HCT116 (cell line): ENCODE measurements at regions not wholly inside any gene's neighbourhood (a gene's known extent, or its start where the extent isn't known, plus 50 kb on each side); places are given as distances from the start of the nearest gene placed in this dataset.
A peak's percentile ranks its signal among the peaks of the same experiment; 100 is the strongest.

Source experiments
- ATAC-seq: fragments of 200-7000 bp; cut with Tn5 transposase; 2 replicates; pipeline ENCODE4 v1.9.1; 2020; ENCODE audit warnings: mild to moderate bottlenecking, moderate library complexity
- BruUV-seq: library from RNA; stranded (reverse); fragments of 400-500 nt; replicated peaks from 2 replicates; lab custom pipeline; 2021; lab: Mats Ljungman, UMichigan
- CTCF ChIA-PET: fragments of 300-600 bp; sonication (Branson Sonifier 250); formaldehyde crosslinking; loops from one replicate; lab custom pipeline; 2021; ENCODE audit warnings: antibody characterized with exemption; lab: Charles Lee
- POLR2A ChIA-PET: fragments of 300-600, 350-600 bp; sonication (Branson Sonifier 250); formaldehyde crosslinking; loops from one replicate; lab custom pipeline; 2021; ENCODE audit warnings: antibody characterized with exemption; lab: Charles Lee
- RAD21 ChIA-PET, 2 experiments: fragments of 300-600 bp; sonication (Branson Sonifier 250); formaldehyde crosslinking; loops; one replicate each; lab custom pipeline; 2023; ENCODE audit warnings: low total read pairs in 2 of 2; ENCODE audit not compliant: uncharacterized antibody in 2 of 2, unreplicated experiment in 2 of 2, low non-redundant PET in 1 of 2; lab: Charles Lee
- DNase-seq: peaks from one replicate; pipeline ENCODE4 v3.0.0-alpha.2; 2010; ENCODE audit warnings: low read depth, low spot score
- H2AFZ ChIP-seq: fragments of 200-600 bp; shearing (Covaris generic), sonication (generic); 2 replicates; pipeline ENCODE4 v1.6.1; 2017; ENCODE audit warnings: low read depth, mixed run types, mixed read lengths, antibody characterized with exemption, low read length; ENCODE audit not compliant: poor library complexity, severe bottlenecking
- H3K27ac ChIP-seq: 2 replicates; pipeline ENCODE4 v1.5.1; 2012; ENCODE audit warnings: low read depth, low read length
- H3K27me3 ChIP-seq: fragments of 200-600 bp; sonication (generic); 2 replicates; pipeline ENCODE4 v1.6.1; 2016; ENCODE audit warnings: mixed run types, low read length, mixed read lengths; ENCODE audit not compliant: insufficient read depth
- H3K36me3 ChIP-seq, 2 experiments: fragments of 200-500 bp in 1 of 2; fragments of 200-600 bp in 1 of 2; sonication (Bioruptor generic) in 1 of 2; sonication (generic) in 1 of 2; 2 replicates each; pipeline versions ENCODE4 v1.5.1 to v1.6.1; 2014 to 2016; ENCODE audit warnings: low read length in 2 of 2, inconsistent platforms in 1 of 2, mixed read lengths in 1 of 2, mixed run types in 1 of 2; ENCODE audit not compliant: insufficient read depth in 2 of 2, control insufficient read depth in 1 of 2
- H3K4me1 ChIP-seq, 2 experiments: fragments of 200-600 bp in 1 of 2; sonication (generic) in 1 of 2; 2 replicates each; pipeline versions ENCODE4 v1.5.1 to v1.6.1; 2012 to 2017; ENCODE audit warnings: low read length in 2 of 2, inconsistent platforms in 1 of 2, mild to moderate bottlenecking in 1 of 2, mixed read lengths in 1 of 2, mixed run types in 1 of 2, moderate library complexity in 1 of 2; ENCODE audit not compliant: insufficient read depth in 2 of 2, control insufficient read depth in 1 of 2
- H3K4me2 ChIP-seq: fragments of 200-600 bp; sonication (generic); 2 replicates; pipeline ENCODE4 v1.6.1; 2017; ENCODE audit warnings: mixed run types, low read length, mixed read lengths
- H3K4me3 ChIP-seq, 2 experiments: fragments of 200-600 bp in 1 of 2; sonication (generic) in 1 of 2; replicated peaks in 1 of 2; 2 replicates each; pipeline ENCODE4 v1.5.1; 2011 to 2016; ENCODE audit warnings: low read length in 2 of 2, control low read depth in 1 of 2, low read depth in 1 of 2, mild to moderate bottlenecking in 1 of 2, mixed read lengths in 1 of 2, mixed run types in 1 of 2
- H3K79me2 ChIP-seq: fragments of 200-600 bp; sonication (generic); 2 replicates; pipeline ENCODE4 v1.6.1; 2017; ENCODE audit warnings: mild to moderate bottlenecking, mixed run types, low read length, moderate library complexity, mixed read lengths; ENCODE audit not compliant: insufficient read depth
- H3K9ac ChIP-seq: fragments of 200-600 bp; sonication (generic); 2 replicates; pipeline ENCODE4 v1.6.1; 2016; ENCODE audit warnings: low read length, mixed read lengths
- H3K9me2 ChIP-seq: fragments of 200-600 bp; sonication (generic), shearing (Covaris generic); 2 replicates; pipeline ENCODE4 v1.6.1; 2017; ENCODE audit warnings: mixed run types, mild to moderate bottlenecking, moderate library complexity; ENCODE audit not compliant: insufficient read depth
- H3K9me3 ChIP-seq, 2 experiments: fragments of 200-500 bp in 1 of 2; fragments of 200-600 bp in 1 of 2; sonication (Bioruptor generic) in 1 of 2; sonication (generic) in 1 of 2; 2 replicates each; pipeline ENCODE4 v1.6.1; 2014 to 2017; ENCODE audit warnings: low read length in 2 of 2, mixed read lengths in 2 of 2, inconsistent platforms in 1 of 2, low read depth in 1 of 2, mild to moderate bottlenecking in 1 of 2, mixed run types in 1 of 2, moderate library complexity in 1 of 2; ENCODE audit not compliant: control insufficient read depth in 1 of 2, insufficient read depth in 1 of 2
- H4K20me1 ChIP-seq: fragments of 200-600 bp; sonication (generic), shearing (Covaris generic); 2 replicates; pipeline ENCODE4 v1.6.1; 2017; ENCODE audit warnings: mixed run types, mild to moderate bottlenecking, moderate library complexity; ENCODE audit not compliant: insufficient read depth
- POLR2AphosphoS5 ChIP-seq: IDR thresholded peaks from 2 replicates; pipeline ENCODE4 v1.6.1; 2011; ENCODE audit warnings: mild to moderate bottlenecking, low read depth, low read length, moderate library complexity
- TCF7L2 ChIP-seq: IDR thresholded peaks from 2 replicates; pipeline ENCODE4 v1.7.0; 2011; ENCODE audit warnings: borderline replicate concordance, inconsistent platforms; ENCODE audit not compliant: insufficient read depth, insufficient read length; ENCODE audit errors: extremely low read depth
- YY1 ChIP-seq: IDR thresholded peaks from 2 replicates; pipeline ENCODE4 v1.6.1; 2011; ENCODE audit warnings: low read length, low read depth, moderate library complexity, mild to moderate bottlenecking; ENCODE audit not compliant: insufficient replicate concordance; ENCODE audit errors: extremely low read depth
- intact Hi-C: fragments of 100-400 bp; cut with micrococcal nuclease; formaldehyde crosslinking; loops from 2 replicates; pipeline ENCODE4 v1.10.0; 2022
- TF ChIP-seq, protein P1 (sequence below), 3 experiments: fragments of 200-600 bp in 1 of 3; sonication (generic) in 1 of 3; IDR thresholded peaks in 2 of 3; conservative IDR thresholded peaks in 1 of 3; 2 replicates each; pipeline ENCODE4 v1.5.1; 2012 to 2017; ENCODE audit warnings: low read depth in 2 of 3, low read length in 2 of 3, antibody characterized with exemption in 1 of 3, borderline replicate concordance in 1 of 3, control low read depth in 1 of 3, mild to moderate bottlenecking in 1 of 3, mixed read lengths in 1 of 3, mixed run types in 1 of 3, moderate library complexity in 1 of 3; ENCODE audit not compliant: insufficient read depth in 1 of 3

DNA sequence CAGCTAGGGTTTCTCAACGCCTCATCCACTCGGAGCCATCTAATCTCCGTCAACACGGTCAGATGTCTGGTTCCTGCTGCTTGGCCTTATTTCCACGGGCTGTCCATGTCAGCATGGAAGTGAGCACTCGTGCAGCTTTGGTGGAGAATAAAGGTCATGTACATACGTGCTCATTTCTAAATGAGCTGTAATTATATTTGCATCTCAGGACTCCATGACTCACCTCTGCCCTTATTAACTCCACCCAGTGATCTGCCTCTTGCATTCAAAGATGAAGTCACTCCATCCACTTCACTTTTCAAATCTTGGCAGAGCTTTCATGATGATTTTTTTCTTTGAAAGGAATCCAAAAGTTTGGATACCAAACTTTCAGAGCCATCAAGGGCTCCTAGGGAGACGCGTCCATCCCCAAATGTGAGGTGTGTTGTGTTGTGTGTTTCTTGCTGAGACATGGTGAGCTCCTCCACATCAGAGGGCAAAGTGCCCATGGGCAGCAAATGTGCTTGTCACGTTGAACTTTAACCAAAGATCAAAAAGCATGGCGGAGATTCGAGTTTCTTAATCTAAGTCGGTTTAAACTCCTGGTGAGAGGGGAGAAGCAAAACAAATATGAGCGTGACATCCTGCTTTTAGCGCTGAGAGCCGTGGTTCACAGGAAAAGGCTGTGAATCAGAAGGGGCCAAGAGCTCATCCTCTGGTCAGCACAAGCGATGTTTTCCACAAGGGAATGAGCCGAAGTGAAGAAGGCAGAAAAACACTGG is 68.6 kb upstream of the ERRFI1 start:
- H2AFZ ChIP-seq = no peak overlapping the region
- H3K79me2 ChIP-seq = peaks cover 18% of the 10 kb centered on the region; the same call in 1 of the 2 replicates
- H3K9ac ChIP-seq = peak overlapping the region; percentile 70
- H3K27me3 ChIP-seq = no peaks in the 10 kb centered on the region
- ChIA-PET POLR2A (interaction anchor here (0.5 to 3.1 kb wide), 34 partner anchors 10 to 220 kb away, joined by 3 to 40 read pairs (median 5); no protein-coding TSS in a partner anchor), RAD21 (interaction anchor here in 1 of 2 experiments (1.1 kb wide), 1 partner anchor 34 kb away, joined by 3 read pairs; no protein-coding TSS in a partner anchor), CTCF (interaction anchor here (0.6 to 2.2 kb wide), 3 partner anchors 12 to 220 kb away, joined by 3 to 7 read pairs (median 3); no protein-coding TSS in a partner anchor)
- no peaks in the 10 kb centered on the region for H3K9me2 ChIP-seq
- peak; percentile 16; the same call in 1 of the 2 replicates for ATAC-seq
- no peaks in the 10 kb centered on the region for H4K20me1 ChIP-seq
- intact Hi-C loops = loop anchor here (5.0 to 10.0 kb wide), 2 partner anchors 88 to 220 kb away; partner anchors contain the start of gene SLC45A1
- peak overlapping the region in 1 of 2 experiments; percentile 7; a peak in 1 of 4 replicates for H3K4me3 ChIP-seq
- H3K36me3 ChIP-seq = no peaks in the 10 kb centered on the region
- peak overlapping the region; percentile 97 for H3K27ac ChIP-seq
- no peak for DNase-seq
- no peaks in the 10 kb centered on the region for H3K9me3 ChIP-seq
- peaks cover 93 to 97% of the 10 kb centered on the region in 2 experiments for H3K4me1 ChIP-seq
- H3K4me2 ChIP-seq = peak overlapping the region; percentile 66
- TSS peak; percentile 23 for BruUV-seq
- TF ChIP-seq POLR2AphosphoS5 (peak; percentile 57), TCF7L2 (peak; percentile 59), YY1 (peak; percentile 11)
- TF ChIP-seq, protein P1, sequence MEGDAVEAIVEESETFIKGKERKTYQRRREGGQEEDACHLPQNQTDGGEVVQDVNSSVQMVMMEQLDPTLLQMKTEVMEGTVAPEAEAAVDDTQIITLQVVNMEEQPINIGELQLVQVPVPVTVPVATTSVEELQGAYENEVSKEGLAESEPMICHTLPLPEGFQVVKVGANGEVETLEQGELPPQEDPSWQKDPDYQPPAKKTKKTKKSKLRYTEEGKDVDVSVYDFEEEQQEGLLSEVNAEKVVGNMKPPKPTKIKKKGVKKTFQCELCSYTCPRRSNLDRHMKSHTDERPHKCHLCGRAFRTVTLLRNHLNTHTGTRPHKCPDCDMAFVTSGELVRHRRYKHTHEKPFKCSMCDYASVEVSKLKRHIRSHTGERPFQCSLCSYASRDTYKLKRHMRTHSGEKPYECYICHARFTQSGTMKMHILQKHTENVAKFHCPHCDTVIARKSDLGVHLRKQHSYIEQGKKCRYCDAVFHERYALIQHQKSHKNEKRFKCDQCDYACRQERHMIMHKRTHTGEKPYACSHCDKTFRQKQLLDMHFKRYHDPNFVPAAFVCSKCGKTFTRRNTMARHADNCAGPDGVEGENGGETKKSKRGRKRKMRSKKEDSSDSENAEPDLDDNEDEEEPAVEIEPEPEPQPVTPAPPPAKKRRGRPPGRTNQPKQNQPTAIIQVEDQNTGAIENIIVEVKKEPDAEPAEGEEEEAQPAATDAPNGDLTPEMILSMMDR (IDR thresholded peaks at IDR 0.05 in 2 of 3, conservative IDR thresholded peaks at IDR 0.05 in 1 of 3; ENCODE audit: borderline replicate concordance in 1 of 3, insufficient read depth in 1 of 3, low read depth in 2 of 3, low read length in 2 of 3) = no peak
